NCI-H526 treated with DMSO at 0.1 percent for 48 hours (cell line): ENCODE measurements at regions not wholly inside any gene's neighbourhood (a gene's known extent, or its start where the extent isn't known, plus 50 kb on each side); places are given as distances from the start of the nearest gene placed in this dataset.

Experiments
- DNase-seq: peaks from one replicate; lab custom pipeline; 2025; lab: John Stamatoyannopoulos, UW

GRCh38 chr2:164302786-164303185 lies 318.5 kb downstream of the GRB14 start:
- no peak for DNase-seq

GRCh38 chr2:164288235-164288634 lies 333.0 kb downstream of the GRB14 start:
- DNase-seq = no peak

- DNase-seq = no peak
Measured at GRCh38 chr2:164287056-164287455, 334.2 kb downstream of the GRB14 start.

DNA sequence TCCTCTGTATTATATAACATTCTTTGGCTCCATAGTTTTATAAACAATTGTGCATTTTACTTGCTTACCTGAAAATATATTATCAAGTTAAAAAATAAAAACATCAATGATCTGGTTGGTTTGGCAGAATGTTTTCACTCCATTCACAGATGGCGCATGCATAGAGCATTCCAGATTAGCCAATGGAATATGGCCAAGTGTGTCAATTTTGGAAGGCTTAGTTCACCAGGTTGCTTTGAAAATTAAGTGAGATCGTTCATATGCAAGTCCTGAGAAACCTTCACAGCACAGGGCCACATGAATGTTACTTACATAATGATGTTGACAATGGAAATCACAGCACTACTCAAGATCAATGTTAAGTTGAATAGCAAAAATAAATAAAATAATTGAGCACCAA lies 335.7 kb downstream of the GRB14 start:
- DNase-seq = no peak

DNA sequence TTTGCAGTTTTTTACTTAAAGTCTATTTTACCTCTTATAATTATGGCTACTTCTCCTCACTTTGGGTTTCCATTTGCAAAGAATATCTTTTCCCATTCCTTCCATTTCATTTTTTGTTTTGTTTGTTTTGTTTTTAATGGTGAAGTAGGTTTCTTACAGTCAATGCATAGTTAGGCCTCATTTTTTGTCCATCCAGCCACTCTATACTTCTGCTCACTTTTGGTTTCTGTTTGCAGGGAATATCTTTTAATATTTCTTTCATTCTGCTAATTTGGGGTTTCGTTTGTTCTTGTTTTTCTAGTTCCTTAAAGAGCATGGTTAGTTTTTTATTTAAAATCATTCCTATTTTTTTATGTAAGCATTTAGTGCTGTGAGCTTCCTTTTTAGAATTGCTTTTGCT lies 339.4 kb downstream of the GRB14 start:
- DNase-seq = no peak

DNA sequence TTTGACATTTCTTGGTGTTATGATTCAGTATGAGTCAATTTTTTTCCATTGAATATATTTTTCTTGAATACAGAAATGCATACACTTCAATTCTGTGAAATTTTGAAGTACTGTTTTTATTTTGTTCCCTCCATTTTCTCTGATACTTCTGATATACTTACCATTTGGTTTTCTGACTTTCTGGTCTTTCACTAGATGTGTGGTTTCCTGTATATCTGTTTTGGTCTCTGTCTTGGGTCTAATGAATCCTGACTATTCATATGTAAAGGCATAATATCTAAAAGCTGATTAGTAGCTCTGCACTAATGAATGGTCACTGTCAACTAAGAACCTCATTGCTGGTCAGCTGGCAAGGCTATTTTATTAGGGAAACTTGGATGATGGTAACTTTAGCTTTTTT lies 345.6 kb downstream of the GRB14 start:
- no peak for DNase-seq

GRCh38 chr2:164260506-164260905 lies 360.8 kb downstream of the GRB14 start:
- DNase-seq = no peak

DNA sequence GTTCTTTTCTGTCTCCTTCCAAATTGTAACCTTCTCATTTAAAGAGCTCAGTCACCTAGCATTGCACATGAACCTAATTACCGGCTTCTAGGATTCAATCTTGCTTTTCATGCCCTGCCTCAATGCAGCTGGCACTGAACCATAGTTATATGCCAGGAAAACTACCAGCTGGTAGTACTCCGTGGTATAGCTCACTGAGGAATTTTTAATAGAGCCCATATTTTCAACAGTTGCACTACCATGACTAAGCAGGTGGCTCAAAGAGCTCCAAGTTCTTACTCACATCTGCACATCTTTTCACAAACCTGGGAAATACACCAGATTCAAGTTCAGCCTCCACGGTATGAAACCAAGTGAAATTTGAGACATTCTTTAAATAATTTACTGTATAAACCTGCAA lies 363.5 kb downstream of the GRB14 start:
- no peak for DNase-seq

DNA sequence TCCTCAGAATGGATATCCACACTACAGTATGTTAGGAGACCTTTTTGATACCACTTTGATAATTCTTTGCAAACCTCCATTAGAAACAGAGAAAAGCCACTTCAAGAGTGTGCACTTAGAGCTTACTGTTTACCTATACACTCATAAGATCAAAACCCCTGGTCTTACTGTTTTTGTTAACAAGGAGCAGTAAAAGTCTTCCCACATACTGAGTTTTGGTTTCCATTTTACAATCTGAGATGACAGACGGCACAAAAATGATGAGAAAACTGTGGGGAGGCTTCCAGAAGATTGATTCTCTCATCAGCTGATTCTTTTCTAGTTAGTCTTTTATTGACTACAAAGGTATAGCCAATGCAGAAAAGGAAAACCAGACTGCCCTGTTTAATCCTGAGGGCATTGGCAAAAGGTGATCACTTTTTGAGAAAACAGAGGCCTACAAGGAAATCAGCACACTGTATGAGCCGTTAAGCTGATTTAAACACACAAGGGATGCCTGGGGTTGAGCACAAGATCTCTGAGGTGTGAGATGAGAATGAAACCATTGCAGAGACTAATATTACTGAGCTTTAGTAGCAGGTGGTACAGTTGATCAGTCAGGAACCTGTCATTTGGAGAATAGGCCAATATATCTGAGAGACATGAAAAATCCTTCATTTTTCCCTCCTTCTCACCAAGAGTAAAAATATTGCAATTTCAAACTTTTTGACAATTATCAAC lies 368.6 kb downstream of the GRB14 start:
- no peak for DNase-seq

- DNase-seq = no peak
Measured at GRCh38 chr2:164243315-164243714, 378.0 kb downstream of the GRB14 start.

- no peak for DNase-seq
Measured at GRCh38 chr2:164242409-164242808, 378.9 kb downstream of the GRB14 start.

GRCh38 chr2:164234074-164234473 lies 387.2 kb downstream of the GRB14 start:
- DNase-seq = no peak

GRCh38 chr2:164224007-164224406 lies 397.3 kb downstream of the GRB14 start:
- no peak for DNase-seq

- DNase-seq = no peak
Measured at GRCh38 chr2:164221473-164221872, 399.8 kb downstream of the GRB14 start.

DNA sequence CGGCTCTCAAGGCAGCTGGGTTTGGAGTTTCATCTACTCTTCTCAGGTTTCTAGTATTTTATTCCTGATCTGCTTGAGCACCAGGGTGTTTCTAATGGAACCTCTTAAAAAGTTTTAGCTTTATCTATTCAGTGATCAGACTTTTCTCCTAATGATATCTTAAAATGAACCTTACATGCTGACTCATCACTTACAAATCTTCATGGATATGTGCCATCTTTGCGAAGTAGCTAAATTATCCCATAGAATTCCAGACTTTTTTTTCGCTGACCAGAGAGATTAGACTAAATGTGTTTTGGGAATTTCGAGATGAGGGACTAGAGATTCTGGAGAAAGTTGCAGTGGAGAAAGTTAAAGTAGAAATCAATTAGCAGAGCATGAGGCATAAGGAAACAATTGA lies 401.0 kb downstream of the GRB14 start:
- no peak for DNase-seq

- DNase-seq = no peak
Measured at GRCh38 chr2:164213916-164214315, 407.4 kb downstream of the GRB14 start.

GRCh38 chr2:164205347-164205746 lies 415.9 kb downstream of the GRB14 start:
- no peak for DNase-seq

GRCh38 chr2:164203131-164203530 lies 418.2 kb downstream of the GRB14 start:
- DNase-seq = no peak

DNA sequence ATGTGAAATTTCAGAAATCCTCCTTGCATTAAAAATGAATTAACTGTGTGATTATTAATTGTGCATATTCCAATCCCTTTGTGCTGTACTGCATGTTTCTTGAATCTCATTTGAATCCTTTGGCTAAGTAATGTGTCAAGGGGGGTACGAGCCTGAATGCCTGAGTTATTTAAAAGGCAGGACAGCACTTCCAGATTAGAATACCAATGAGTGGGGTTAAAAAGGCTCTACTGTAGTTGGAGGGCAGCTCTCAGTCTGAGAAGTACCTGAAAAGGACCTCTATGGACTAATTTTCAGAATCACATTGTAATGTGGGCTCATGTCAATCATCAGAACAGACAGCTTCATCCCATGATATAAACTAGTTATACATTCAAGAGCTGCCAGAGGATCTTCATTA lies 423.0 kb downstream of the GRB14 start:
- no peak for DNase-seq

GRCh38 chr2:164190700-164191099 lies 430.6 kb downstream of the GRB14 start:
- DNase-seq = no peak

DNA sequence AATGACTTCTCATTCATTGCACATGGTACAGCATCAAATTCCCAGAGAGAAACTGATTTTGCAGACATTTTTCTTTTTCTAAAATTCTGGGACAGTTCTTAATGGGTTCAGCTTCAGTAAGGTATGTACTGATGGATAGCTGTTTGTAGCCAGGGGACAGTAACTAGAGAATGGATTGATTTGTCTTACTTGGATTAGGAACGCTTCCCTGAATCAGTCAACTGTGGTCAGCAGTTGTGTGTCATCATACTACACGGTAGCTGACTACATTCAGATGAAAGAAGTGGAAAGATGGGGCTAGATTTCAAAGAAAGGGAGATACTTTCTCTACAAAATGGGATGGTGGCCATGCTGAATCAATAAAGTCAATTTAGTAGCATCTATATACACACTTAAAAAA lies 431.4 kb downstream of the GRB14 start:
- DNase-seq = no peak

- no peak for DNase-seq
Measured at GRCh38 chr2:164187121-164187520, 434.2 kb downstream of the GRB14 start.

GRCh38 chr2:164186591-164186990 lies 434.7 kb downstream of the GRB14 start:
- DNase-seq = no peak

- no peak for DNase-seq
Measured at GRCh38 chr2:164182116-164182627, 439.1 kb downstream of the GRB14 start.
